ENCODE measurements at regions not wholly inside any gene's neighbourhood (a gene's known extent, or its start where the extent isn't known, plus 50 kb on each side); places are given as distances from the start of the nearest gene placed in this dataset.
"Not testable (repeated sequence)": the region's sequence is repeated elsewhere in the genome, so short reads cannot be mapped to it uniquely, and the experiment has no call there.

- TF ChIP-seq, protein P1, sequence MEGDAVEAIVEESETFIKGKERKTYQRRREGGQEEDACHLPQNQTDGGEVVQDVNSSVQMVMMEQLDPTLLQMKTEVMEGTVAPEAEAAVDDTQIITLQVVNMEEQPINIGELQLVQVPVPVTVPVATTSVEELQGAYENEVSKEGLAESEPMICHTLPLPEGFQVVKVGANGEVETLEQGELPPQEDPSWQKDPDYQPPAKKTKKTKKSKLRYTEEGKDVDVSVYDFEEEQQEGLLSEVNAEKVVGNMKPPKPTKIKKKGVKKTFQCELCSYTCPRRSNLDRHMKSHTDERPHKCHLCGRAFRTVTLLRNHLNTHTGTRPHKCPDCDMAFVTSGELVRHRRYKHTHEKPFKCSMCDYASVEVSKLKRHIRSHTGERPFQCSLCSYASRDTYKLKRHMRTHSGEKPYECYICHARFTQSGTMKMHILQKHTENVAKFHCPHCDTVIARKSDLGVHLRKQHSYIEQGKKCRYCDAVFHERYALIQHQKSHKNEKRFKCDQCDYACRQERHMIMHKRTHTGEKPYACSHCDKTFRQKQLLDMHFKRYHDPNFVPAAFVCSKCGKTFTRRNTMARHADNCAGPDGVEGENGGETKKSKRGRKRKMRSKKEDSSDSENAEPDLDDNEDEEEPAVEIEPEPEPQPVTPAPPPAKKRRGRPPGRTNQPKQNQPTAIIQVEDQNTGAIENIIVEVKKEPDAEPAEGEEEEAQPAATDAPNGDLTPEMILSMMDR (IDR thresholded peaks at IDR 0.05), result not testable (repeated sequence)
- not testable (repeated sequence) for TF ChIP-seq POLR2A, POLR2AphosphoS5 (IDR thresholded peaks at IDR 0.05)
These were observed 109.5 kb upstream of the TMEM196 start for GRCh38 chr7:19882893-19883292.
